ENCODE measurements at regions not wholly inside any gene's neighbourhood (a gene's known extent, or its start where the extent isn't known, plus 50 kb on each side); places are given as distances from the start of the nearest gene placed in this dataset.
"Not testable (repeated sequence)": the region's sequence is repeated elsewhere in the genome, so short reads cannot be mapped to it uniquely, and the experiment has no call there.

- Histone ChIP-seq H3K4me1 (no peaks in the 10 kb centered on the region), H3K27ac (no peak overlapping the region), H3K36me3 (no peaks in the 10 kb centered on the region), H3K27me3 (no peaks in the 10 kb centered on the region), H3K9me3 (no peaks in the 10 kb centered on the region), H3K4me3 (replicated peaks in 1 of 3) (no peak overlapping the region)
- 64 to 69% methylated on average over 3 to 4 of the region's 4 CpGs for WGBS, 2 donors
- intact Hi-C loops (cut with DNase I), result no loop called here
- no peak for TF ChIP-seq POLR2A (IDR thresholded peaks at IDR 0.05)
- no peak for TF ChIP-seq CTCF (IDR thresholded peaks at IDR 0.05)
- DNase-seq, result no peak
These were observed 331.9 kb upstream of the SFRP2 start for GRCh38 chr4:154120690-154121345.

- intact Hi-C loops (cut with DNase I), result no loop called here
- no peaks in the 10 kb centered on the region for H3K27me3 ChIP-seq
- no peaks in the 10 kb centered on the region for H3K9me3 ChIP-seq
- no peak overlapping the region for H3K27ac ChIP-seq
- no peak for DNase-seq
- H3K4me3 ChIP-seq (replicated peaks in 1 of 3), result no peak overlapping the region
- WGBS, 2 donors, result 86 to 88% methylated on average over 5 of the region's 5 CpGs
- H3K36me3 ChIP-seq, result no peaks in the 10 kb centered on the region
- TF ChIP-seq CTCF (IDR thresholded peaks at IDR 0.05), result no peak
- no peak for TF ChIP-seq POLR2A (IDR thresholded peaks at IDR 0.05)
- H3K4me1 ChIP-seq, result no peaks in the 10 kb centered on the region
These were observed 331.3 kb upstream of the SFRP2 start for GRCh38 chr4:154120006-154120676.

DNA sequence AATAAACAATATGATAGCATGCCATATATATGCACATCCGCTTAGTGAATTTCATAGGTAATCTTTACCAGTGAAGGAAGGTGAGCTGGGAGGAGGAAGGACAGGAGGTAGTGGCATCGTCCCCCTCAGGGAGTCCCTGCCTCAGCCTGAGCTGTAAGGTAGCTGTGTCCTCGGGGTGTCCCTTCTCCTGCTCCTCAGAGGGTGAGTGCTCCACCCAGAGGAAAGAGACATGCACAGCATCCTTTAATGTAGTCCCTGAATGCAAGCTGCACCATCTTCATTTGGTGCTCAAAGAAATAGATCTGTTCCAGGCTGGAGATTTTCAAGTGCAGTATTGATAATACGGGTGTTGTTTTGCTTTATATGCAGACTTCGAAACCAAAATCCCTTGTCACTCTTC, 330.4 kb upstream of the SFRP2 start:
- Histone ChIP-seq H3K27ac (no peak overlapping the region), H3K4me1 (no peaks in the 10 kb centered on the region), H3K4me3 (replicated peaks in 1 of 3) (no peak overlapping the region), H3K36me3 (no peaks in the 10 kb centered on the region), H3K27me3 (no peaks in the 10 kb centered on the region), H3K9me3 (no peaks in the 10 kb centered on the region)
- WGBS, 2 donors, result 78 to 93% methylated on average over 5 of the region's 5 CpGs
- intact Hi-C loops (cut with DNase I), result no loop called here
- TF ChIP-seq CTCF (IDR thresholded peaks at IDR 0.05) (no peak), POLR2A (IDR thresholded peaks at IDR 0.05) (no peak)
- no peak for DNase-seq

GRCh38 chr4:154117726-154118125, 328.8 kb upstream of the SFRP2 start:
- H3K4me3 ChIP-seq (replicated peaks in 1 of 3); H3K9me3 ChIP-seq; intact Hi-C loops (cut with DNase I); H3K27me3 ChIP-seq; H3K4me1 ChIP-seq; DNase-seq; H3K27ac ChIP-seq; H3K36me3 ChIP-seq: not testable (repeated sequence)
- WGBS, 2 donors, result 82 to 88% methylated on average over 9 of the region's 9 CpGs

DNA sequence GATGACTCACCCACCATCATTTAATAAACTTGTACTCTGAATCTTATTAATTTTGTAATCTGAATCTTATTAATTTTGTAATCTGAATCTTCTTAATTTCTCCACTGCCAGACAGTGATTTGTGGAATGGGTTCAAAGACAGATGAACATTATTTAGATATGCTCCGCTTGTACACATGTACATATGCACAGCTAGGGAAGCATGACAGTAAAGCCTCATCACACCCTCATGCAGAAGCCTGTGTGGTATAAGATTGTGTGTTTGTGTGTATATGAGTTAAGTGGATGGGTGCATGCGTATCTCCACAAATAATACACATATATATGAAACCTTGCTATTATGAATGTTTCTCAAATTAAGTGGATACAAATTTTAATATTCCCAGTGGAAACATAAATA, 318.5 kb upstream of the SFRP2 start:
- Histone ChIP-seq H3K36me3 (no peaks in the 10 kb centered on the region), H3K27me3 (no peaks in the 10 kb centered on the region), H3K4me3 (replicated peaks in 1 of 3) (no peak overlapping the region), H3K4me1 (no peaks in the 10 kb centered on the region), H3K27ac (no peak overlapping the region), H3K9me3 (no peaks in the 10 kb centered on the region)
- intact Hi-C loops (cut with DNase I), result no loop called here
- TF ChIP-seq CTCF (IDR thresholded peaks at IDR 0.05), result no peak
- no peak for TF ChIP-seq POLR2A (IDR thresholded peaks at IDR 0.05)
- WGBS, 2 donors, result 95 to 98% methylated on average over 2 of the region's 2 CpGs
- no peak for DNase-seq

Data from thyroid gland (tissue), 4 donors.